PC-9 (cell line): ENCODE measurements at regions not wholly inside any gene's neighbourhood (a gene's known extent, or its start where the extent isn't known, plus 50 kb on each side); places are given as distances from the start of the nearest gene placed in this dataset.

Source experiments
- CTCF ChIP-seq: fragments of 200-600 bp; sonication (generic); conservative IDR thresholded peaks from 2 replicates; pipeline ENCODE4 v1.6.1; 2017; ENCODE audit warnings: mixed run types, antibody characterized with exemption, mild to moderate bottlenecking, moderate library complexity
- EZH2 ChIP-seq: fragments of 200-600 bp; sonication (generic); IDR thresholded peaks from 2 replicates; pipeline ENCODE4 v1.8.0; 2017; ENCODE audit warnings: antibody characterized with exemption, low read depth

- TF ChIP-seq CTCF, result no peak
- TF ChIP-seq EZH2, result no peak
Measured at GRCh38 chr1:215394084-215394991, 172.8 kb upstream of the KCTD3 start.
